Hepatocyte (in vitro differentiated cells): ENCODE measurements at regions not wholly inside any gene's neighbourhood (a gene's known extent, or its start where the extent isn't known, plus 50 kb on each side); places are given as distances from the start of the nearest gene placed in this dataset.

ENCODE experiments used
- DNase-seq: peaks from one replicate; pipeline ENCODE4 v3.0.0-alpha.2; 2016; ENCODE audit warnings: low spot score
- H2AFZ ChIP-seq: fragments of 200-600 bp; sonication (generic); 2 replicates; pipeline ENCODE4 v1.6.0; 2016; ENCODE audit warnings: antibody characterized with exemption, mild to moderate bottlenecking
- H3K27ac ChIP-seq: fragments of 200-600 bp; sonication (generic); 2 replicates; pipeline ENCODE4 v1.5.1; 2016; ENCODE audit warnings: mild to moderate bottlenecking
- H3K27me3 ChIP-seq: fragments of 200-600 bp; sonication (generic); 2 replicates; pipeline ENCODE4 v1.6.1; 2016
- H3K36me3 ChIP-seq: fragments of 200-600 bp; sonication (generic); replicated peaks from 2 replicates; pipeline ENCODE4 v1.5.1; 2016; ENCODE audit warnings: low read depth; ENCODE audit not compliant: insufficient read depth
- H3K4me1 ChIP-seq: fragments of 200-600 bp; sonication (generic); 2 replicates; pipeline ENCODE4 v1.5.1; 2016; ENCODE audit warnings: mild to moderate bottlenecking, moderate library complexity; ENCODE audit not compliant: insufficient read depth
- H3K4me2 ChIP-seq: fragments of 200-600 bp; sonication (generic); 2 replicates; pipeline ENCODE4 v1.6.0; 2016
- H3K4me3 ChIP-seq: fragments of 200-600 bp; sonication (generic); 2 replicates; pipeline ENCODE4 v1.5.1; 2016; ENCODE audit warnings: mild to moderate bottlenecking
- H3K79me2 ChIP-seq: fragments of 200-600 bp; sonication (generic); 2 replicates; pipeline ENCODE4 v1.6.0; 2017; ENCODE audit warnings: mild to moderate bottlenecking
- H3K9me2 ChIP-seq: fragments of 200-600 bp; sonication (generic); replicated peaks from 2 replicates; pipeline ENCODE4 v1.6.0; 2017; ENCODE audit warnings: mild to moderate bottlenecking; ENCODE audit not compliant: insufficient read depth
- H3K9me3 ChIP-seq: fragments of 200-600 bp; sonication (generic); 2 replicates; pipeline ENCODE4 v1.5.1; 2016; ENCODE audit warnings: low read depth, mild to moderate bottlenecking
- H4K20me1 ChIP-seq: fragments of 200-600 bp; sonication (generic); 2 replicates; pipeline ENCODE4 v1.6.0; 2016; ENCODE audit warnings: mild to moderate bottlenecking; ENCODE audit not compliant: insufficient read depth, poor library complexity, severe bottlenecking
- EZH2 ChIP-seq: fragments of 200-600 bp; sonication (generic); IDR thresholded peaks from 2 replicates; pipeline ENCODE4 v1.6.1; 2016; ENCODE audit warnings: antibody characterized with exemption, mild to moderate bottlenecking, borderline replicate concordance
- EZH2phosphoT487 ChIP-seq: fragments of 200-600 bp; sonication (generic); IDR thresholded peaks from one replicate; pipeline ENCODE4 v1.6.1; 2018; ENCODE audit warnings: antibody characterized with exemption, mild to moderate bottlenecking, low read depth, moderate library complexity; ENCODE audit not compliant: unreplicated experiment, severe bottlenecking
- WGBS: methylation state at CpG from one replicate; pipeline ENCODE4 v1.1.6; 2016; ENCODE audit warnings: low lambda C conversion rate; ENCODE audit errors: missing lambda C conversion rate; 5-methylcytosine and 5-hydroxymethylcytosine counted together
- TF ChIP-seq, protein P1 (sequence below): fragments of 200-600 bp; sonication (generic); IDR thresholded peaks from 2 replicates; pipeline ENCODE4 v1.5.1; 2016; ENCODE audit warnings: antibody characterized with exemption, mild to moderate bottlenecking; ENCODE audit not compliant: poor library complexity

DNA sequence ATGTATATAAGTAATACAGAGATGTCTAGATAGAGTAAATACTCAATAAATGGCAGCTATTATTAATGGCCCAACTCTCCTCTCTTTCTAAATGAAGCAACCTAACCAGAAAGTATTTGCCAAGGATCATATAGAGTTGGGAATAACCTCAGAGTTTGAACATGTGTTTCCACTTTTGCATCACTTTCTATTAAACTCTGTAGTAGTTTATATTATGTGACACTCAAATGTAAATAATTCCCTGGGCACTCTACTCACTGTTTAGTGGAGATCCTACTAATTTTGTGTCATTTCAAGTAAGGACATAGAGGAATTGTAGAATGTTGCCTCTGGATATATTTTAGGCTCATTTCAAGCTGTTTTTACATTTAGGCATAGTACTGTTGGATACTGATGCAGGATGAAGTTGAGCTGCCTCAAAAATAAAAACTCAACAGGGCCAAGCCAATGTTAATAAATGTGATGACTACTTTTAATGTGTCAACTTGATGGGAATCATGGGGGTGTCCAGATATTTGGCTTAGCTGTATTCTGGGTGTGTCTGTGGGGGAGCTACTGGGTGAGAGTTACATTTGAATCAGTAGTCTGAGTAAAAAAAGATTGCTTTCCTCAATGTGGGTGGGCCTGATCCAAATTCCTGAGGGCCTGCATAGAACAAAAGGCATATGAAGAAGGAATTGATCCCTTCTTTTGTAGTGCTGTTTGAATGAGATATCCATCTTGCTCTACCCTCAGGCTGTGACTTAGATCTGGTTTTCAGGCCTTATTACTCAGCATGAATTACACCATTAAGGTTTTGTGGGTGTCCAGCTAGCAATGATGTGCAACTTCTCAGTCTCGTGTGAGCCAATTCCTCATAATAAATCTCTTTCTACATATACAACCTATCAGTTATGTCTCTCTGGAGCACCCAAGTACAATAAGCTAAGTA is 1368.2 kb downstream of the STIM2 start:
- 62% methylated on average over 1 of the region's 1 CpG for WGBS
- no peaks in the 10 kb centered on the region for H4K20me1 ChIP-seq
- H3K9me3 ChIP-seq, result no peaks in the 10 kb centered on the region
- H3K4me2 ChIP-seq, result no peak overlapping the region
- H3K36me3 ChIP-seq, result no peaks in the 10 kb centered on the region
- peak overlapping the region; percentile 3 for H3K27ac ChIP-seq
- TF ChIP-seq EZH2 (no peak), EZH2phosphoT487 (no peak)
- TF ChIP-seq, protein P1, sequence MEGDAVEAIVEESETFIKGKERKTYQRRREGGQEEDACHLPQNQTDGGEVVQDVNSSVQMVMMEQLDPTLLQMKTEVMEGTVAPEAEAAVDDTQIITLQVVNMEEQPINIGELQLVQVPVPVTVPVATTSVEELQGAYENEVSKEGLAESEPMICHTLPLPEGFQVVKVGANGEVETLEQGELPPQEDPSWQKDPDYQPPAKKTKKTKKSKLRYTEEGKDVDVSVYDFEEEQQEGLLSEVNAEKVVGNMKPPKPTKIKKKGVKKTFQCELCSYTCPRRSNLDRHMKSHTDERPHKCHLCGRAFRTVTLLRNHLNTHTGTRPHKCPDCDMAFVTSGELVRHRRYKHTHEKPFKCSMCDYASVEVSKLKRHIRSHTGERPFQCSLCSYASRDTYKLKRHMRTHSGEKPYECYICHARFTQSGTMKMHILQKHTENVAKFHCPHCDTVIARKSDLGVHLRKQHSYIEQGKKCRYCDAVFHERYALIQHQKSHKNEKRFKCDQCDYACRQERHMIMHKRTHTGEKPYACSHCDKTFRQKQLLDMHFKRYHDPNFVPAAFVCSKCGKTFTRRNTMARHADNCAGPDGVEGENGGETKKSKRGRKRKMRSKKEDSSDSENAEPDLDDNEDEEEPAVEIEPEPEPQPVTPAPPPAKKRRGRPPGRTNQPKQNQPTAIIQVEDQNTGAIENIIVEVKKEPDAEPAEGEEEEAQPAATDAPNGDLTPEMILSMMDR, result no peak
- H3K4me3 ChIP-seq, result no peak overlapping the region
- H3K27me3 ChIP-seq, result no peaks in the 10 kb centered on the region
- no peak overlapping the region for H2AFZ ChIP-seq
- no peaks in the 10 kb centered on the region for H3K9me2 ChIP-seq
- no peaks in the 10 kb centered on the region for H3K79me2 ChIP-seq
- peak; percentile 10 for DNase-seq
- no peaks in the 10 kb centered on the region for H3K4me1 ChIP-seq

DNA sequence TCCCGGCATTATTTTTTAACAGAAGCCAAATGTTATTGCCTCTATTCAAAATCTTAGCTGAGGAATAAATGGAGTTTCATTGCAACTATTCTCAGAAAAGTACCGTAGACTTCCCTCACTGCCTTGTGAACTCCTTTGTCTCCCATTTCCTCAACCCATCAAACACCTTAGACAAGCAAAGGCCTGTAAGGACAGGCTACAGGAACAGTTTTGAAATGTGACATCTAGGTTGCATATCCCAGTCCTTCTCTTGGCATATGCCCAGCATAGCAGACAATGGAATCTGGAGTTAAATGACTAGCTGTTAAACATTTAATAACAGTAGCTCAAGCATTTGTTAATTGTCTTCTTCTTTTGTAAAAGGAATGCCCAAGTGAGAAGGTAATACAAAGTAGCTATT is 1371.7 kb downstream of the STIM2 start:
- no peak overlapping the region for H3K27ac ChIP-seq
- H3K9me3 ChIP-seq, result no peaks in the 10 kb centered on the region
- WGBS, result 73% methylated on average over 2 of the region's 2 CpGs
- H2AFZ ChIP-seq, result no peak overlapping the region
- H3K9me2 ChIP-seq, result no peaks in the 10 kb centered on the region
- no peaks in the 10 kb centered on the region for H3K4me1 ChIP-seq
- H3K4me3 ChIP-seq, result no peak overlapping the region
- H4K20me1 ChIP-seq, result no peaks in the 10 kb centered on the region
- no peak for DNase-seq
- no peak overlapping the region for H3K4me2 ChIP-seq
- TF ChIP-seq, protein P1, result no peak
- TF ChIP-seq EZH2, result no peak
- H3K36me3 ChIP-seq, result no peaks in the 10 kb centered on the region
- no peaks in the 10 kb centered on the region for H3K79me2 ChIP-seq
- H3K27me3 ChIP-seq, result no peaks in the 10 kb centered on the region

DNA sequence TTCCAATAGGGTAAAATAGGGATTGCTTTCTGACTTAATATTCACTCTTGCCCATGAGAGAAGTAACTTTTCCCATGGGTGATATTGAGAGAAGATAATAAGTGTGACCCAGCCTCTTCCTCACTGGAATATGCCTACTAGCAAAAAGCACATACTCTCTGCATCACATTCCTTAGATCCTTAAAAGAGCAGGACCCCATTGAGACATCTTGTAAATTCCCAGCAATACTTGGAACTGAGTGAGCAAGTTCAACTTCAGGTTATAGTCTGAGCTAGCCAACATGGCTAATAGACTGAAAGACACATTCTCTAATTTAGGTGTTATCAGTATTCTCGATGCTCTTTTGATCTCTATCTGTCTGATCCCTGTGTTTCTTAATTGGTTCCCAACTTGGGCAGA is 1372.3 kb downstream of the STIM2 start:
- WGBS, result 48% methylated on average over 1 of the region's 1 CpG
- Histone ChIP-seq H3K79me2 (no peaks in the 10 kb centered on the region), H3K4me3 (no peak overlapping the region), H3K4me1 (no peaks in the 10 kb centered on the region), H3K4me2 (no peak overlapping the region), H3K27me3 (no peaks in the 10 kb centered on the region), H3K27ac (no peak overlapping the region), H3K36me3 (no peaks in the 10 kb centered on the region), H3K9me2 (no peaks in the 10 kb centered on the region), H3K9me3 (no peaks in the 10 kb centered on the region), H2AFZ (no peak overlapping the region), H4K20me1 (no peaks in the 10 kb centered on the region)
- DNase-seq, result no peak
- TF ChIP-seq EZH2 (no peak), EZH2phosphoT487 (no peak)
- TF ChIP-seq, protein P1, result no peak
